Amygdala (tissue), 56 donors: ENCODE measurements at regions not wholly inside any gene's neighbourhood (a gene's known extent, or its start where the extent isn't known, plus 50 kb on each side); places are given as distances from the start of the nearest gene placed in this dataset.
"Not testable (repeated sequence)": the region's sequence is repeated elsewhere in the genome, so short reads cannot be mapped to it uniquely, and the experiment has no call there.

Source experiments
- DNase-seq, 56 donors: peaks; one replicate each; lab custom pipeline; 2025; lab: John Stamatoyannopoulos, UW

GRCh38 chr16:29578898-29579297 is 72.7 kb upstream of the NPIPB12 start:
- DNase-seq = not testable (repeated sequence)

DNA sequence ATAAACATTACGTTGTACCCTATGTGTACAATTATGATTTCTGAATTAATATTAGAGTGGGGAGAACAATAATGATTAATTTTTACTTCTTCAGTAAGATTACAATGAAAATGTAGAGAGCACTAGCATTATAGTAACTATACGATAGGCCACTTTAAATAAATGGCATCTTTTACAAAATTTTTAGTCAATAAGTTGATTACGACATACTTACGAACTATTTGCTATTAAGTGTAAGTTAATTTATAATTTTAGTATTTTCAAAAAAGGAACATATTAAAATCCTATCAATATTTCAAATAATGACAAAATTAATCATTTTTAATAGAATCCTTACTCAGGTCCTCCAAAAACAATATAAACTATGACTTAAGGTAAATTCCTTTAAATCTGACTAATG is 75.6 kb upstream of the NPIPB12 start:
- DNase-seq = not testable (repeated sequence)

- not testable (repeated sequence) for DNase-seq
Observed at GRCh38 chr16:29591919-29592318, 71.1 kb upstream of the SPN start.

- DNase-seq = not testable (repeated sequence)
Observed at GRCh38 chr16:29594269-29594925, 68.7 kb upstream of the SPN start.

GRCh38 chr16:29594926-29595838 is 67.9 kb upstream of the SPN start:
- DNase-seq = peak; percentile 36 to 98 (median 79)

GRCh38 chr16:29597030-29597429 is 66.0 kb upstream of the SPN start:
- DNase-seq = not testable (repeated sequence)

- DNase-seq = not testable (repeated sequence)
Observed at GRCh38 chr16:29600111-29601000, 62.7 kb upstream of the SPN start.

GRCh38 chr16:29602247-29602625 is 60.8 kb upstream of the SPN start:
- DNase-seq = not testable (repeated sequence)

DNA sequence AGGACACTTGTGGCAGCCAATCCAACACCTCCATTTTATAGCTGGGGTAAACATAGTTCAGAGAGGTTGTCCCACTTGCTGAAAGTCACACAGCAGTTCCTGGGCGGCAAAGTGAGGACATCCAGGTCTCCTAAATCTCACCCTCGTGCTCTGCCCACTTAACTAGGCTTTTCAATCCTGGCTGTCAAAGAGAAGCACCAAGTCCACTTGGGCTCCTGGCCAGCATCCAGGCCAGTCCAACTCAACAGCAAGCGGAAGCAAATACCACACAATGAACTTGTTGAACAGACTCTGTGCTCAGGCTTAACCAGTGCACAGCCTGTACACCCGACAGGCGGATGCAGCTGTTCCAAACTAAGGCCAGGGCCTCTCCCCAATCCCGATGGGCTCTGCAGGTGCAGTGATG is 60.4 kb upstream of the SPN start:
- peak in 6 of 56 donors; percentile 19 to 31 (median 26) for DNase-seq

DNA sequence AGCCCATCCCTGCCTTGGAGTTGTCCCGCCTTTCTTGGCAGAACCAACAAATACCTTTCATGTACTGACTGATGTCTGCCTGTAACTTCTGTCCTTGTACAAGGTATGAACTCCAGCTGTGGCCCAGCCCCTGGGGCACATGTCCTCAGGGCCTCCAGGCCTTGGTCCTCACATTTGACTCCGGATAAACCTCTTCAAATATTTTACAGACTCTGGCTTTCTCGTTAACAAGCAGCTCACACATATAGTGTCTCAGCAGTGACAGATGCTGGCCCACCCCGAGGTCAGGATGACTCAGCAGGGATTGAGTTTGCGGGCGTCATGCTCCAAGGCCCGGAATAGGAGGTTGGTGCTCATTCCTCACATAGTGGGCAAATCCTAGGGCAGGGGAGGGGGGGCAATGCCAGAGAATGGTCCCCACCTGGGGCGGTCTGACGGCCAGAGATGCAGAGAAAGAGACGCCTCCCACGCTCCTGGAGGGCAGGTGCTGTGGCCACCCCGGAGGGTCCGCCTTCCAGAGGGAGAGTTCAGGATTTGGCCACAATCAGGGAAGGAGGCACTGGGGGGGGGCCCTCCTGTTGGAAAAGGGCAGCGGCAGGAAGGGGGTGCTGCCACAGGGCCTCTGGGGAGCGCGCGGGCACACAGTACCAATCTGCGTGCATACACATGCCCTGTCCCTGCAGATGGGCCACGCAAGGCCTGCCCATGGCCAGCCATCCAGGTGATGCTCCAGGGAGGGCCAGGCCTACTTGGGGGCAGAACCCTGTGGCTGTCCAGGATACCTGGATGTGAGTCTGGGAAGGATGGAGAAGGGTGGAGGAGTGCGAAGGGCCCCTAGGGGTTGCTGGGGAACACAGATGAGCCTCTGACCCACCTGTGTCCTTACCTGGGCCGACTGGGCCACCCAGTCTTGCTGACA is 58.2 kb upstream of the SPN start:
- DNase-seq = peak in 10 of 56 donors; percentile 19 to 44 (median 30)

- not testable (repeated sequence) for DNase-seq
Observed at GRCh38 chr16:29605593-29606205, 57.3 kb upstream of the SPN start.

GRCh38 chr16:29606669-29607427 is 56.2 kb upstream of the SPN start:
- not testable (repeated sequence) for DNase-seq

GRCh38 chr16:29607428-29607823 is 55.6 kb upstream of the SPN start:
- not testable (repeated sequence) for DNase-seq

DNA sequence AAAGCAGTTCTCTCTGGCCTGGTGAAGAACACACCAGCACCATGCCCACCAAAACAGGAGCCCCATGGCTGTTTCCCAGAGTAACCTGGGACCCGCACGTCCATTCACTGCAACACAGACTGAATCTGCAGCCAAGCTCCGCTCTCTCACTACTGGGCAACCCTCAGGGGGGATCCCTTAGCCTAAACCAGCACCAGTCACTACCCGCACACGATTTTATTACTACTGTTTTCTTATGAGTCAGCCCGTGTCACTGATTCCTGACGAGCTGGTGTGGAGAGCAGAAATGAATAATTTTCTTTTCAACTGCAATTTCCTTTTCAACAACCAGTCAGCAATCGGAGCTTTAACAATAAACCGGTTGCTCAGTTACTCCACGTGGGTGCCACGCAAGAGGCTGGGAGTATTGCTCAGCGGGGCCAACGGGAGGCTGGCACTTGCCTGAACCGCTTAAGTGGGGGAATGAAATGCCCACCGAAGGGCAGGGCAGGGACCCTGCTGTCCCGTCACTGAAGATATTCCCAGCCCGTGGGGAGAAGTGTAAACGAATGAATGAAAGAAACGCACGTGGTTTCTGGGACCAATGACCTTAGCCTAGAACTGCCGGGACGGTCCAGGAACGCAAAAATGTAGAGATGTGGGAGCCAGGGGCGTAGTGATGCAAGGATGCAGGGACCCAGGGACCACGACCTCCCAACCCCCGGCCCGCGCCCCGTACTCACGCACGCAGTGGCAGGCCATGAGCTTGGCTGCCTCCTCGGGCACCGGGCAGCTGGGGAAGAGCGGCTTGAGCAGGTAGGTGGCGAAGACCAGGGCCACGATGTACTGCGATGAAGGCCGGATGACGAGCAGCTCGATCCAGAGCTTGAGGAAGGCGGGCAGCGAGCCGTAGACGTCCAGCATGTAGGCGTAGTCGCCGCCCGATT is 50.4 kb upstream of the SPN start:
- DNase-seq = not testable (repeated sequence)
